ENCODE measurements at regions not wholly inside any gene's neighbourhood (a gene's known extent, or its start where the extent isn't known, plus 50 kb on each side); places are given as distances from the start of the nearest gene placed in this dataset.

GRCh38 chr14:53408175-53408879 lies 255.2 kb upstream of the DDHD1 start:
- TF ChIP-seq POLR2A (IDR thresholded peaks at IDR 0.05; ENCODE audit: low read depth, low read length), result no peak
- TF ChIP-seq POLR2AphosphoS5 (IDR thresholded peaks at IDR 0.05; ENCODE audit: low read depth, low read length), result no peak
- no peak for TF ChIP-seq TAF1 (IDR thresholded peaks at IDR 0.05; ENCODE audit: low read depth, low read length)
- TF ChIP-seq SPI1 (IDR thresholded peaks at IDR 0.05; ENCODE audit: low read depth, low read length), result no peak
